Lung microvascular endothelial cell (primary cell): ENCODE measurements at regions not wholly inside any gene's neighbourhood (a gene's known extent, or its start where the extent isn't known, plus 50 kb on each side); places are given as distances from the start of the nearest gene placed in this dataset.
"Not testable (repeated sequence)": the region's sequence is repeated elsewhere in the genome, so short reads cannot be mapped to it uniquely, and the experiment has no call there.

Source experiments
- DNase-seq, 2 donors: peaks; one replicate each; pipeline versions ENCODE4 v3.0.0 to v3.0.0-alpha.2; 2010; ENCODE audit warnings: low read depth in 2 of 2

DNA sequence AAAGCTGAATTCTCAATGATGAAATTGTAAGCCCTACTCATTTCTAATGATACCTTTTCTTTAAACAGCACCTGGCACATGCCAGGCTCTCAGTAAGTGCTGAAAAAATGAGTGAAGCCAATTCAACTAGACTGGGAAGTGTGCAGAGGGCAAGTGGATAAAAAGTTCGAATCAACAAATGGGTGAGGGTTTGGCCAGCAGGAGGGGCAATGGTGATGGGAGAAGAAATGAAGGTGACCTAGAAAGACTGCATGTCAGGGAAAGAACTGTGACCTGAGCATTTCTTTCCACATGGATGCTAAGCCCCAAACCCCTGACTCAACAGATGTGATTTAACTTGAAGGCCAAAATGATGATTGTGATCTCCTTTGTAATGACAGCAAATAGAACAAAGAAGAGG lies 54.6 kb downstream of the DKK1 start:
- peak in 1 of 2 donors; percentile 3 for DNase-seq

DNA sequence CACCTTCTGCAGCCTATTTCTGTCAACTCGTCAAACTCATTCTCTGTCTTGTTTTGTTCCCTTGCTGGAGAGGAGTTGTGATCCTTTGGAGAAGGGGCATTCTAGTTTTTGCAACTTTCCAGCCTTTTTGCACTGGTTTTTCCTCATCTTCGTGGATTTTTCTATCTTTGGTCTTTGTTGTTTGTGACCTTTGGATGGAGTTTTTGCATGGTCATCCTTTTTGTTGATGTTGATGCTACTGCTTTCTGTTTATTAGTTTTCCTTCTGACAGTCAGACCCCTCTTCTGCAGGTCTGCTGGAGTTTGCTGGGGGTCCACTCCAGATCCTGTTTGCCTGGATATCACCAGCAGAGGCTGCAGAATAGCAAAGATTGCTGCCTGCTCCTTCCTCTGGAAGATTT lies 60.1 kb downstream of the DKK1 start:
- not testable (repeated sequence) for DNase-seq

DNA sequence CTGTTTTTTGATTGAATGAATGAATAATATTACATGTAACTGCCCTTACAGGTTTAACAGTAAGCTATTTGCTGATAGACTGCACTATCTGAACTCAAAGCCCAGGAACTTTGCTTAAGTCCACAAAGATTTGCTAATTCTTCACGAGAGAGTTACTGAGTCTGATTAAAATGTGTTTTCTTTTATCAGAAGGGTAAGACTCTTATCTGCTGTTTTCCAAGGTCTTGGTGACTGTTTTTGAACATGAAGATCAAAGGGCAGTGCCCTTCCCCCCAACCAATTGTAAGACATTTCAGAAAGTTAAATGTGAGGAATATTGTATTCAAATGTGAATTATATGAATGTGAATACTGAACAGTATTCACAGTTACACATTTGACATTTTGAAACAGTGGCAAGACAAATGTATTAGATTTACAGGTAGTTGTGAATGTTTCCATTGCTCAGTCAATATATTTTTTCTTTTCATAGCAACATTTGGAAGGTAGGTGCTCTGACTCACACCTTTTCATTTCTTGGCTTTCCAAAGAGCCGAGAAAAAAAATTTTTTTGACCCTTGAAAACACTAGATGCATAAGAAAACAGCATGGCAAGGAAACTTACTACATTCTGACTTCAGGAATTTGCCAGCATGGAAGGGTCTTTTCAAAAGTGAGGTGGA lies 62.7 kb downstream of the DKK1 start:
- no peak for DNase-seq

DNA sequence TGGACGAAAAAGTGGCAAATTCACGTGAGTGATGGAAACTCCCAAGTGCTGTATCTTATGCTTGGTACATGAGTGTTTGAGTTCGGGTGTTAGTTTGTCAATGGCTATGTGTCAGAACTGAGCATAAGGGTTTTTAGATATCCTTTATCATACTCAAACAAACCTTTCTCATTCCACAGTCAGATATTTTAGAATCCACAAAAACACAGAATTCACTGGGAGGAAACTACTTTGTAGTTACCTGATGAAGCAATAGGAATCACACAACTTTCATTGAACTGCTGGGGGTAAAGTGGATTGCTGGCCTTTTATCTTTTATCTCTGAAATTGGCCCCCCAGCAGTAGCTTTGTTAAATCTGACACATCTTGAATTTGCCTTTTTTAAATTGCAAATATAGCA lies 64.0 kb downstream of the DKK1 start:
- DNase-seq = no peak

DNA sequence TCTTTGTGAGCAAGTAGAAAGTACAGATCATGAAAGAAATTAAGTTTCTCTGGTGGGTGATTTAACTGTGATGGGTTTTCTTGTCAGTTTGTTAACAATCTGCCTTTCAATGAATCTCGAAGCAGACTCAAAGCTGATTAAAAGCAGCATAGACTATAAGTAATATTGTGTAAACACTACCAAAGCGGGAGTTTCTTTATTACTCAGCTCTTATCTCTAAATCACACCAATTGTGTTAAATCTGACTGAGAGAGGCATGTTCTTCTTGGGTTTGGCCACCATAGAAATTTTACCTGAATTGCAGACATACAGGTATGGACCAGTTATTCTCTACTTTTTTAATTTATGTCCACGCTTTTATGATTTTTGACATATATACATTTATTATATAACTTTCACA lies 65.2 kb downstream of the DKK1 start:
- no peak for DNase-seq

DNA sequence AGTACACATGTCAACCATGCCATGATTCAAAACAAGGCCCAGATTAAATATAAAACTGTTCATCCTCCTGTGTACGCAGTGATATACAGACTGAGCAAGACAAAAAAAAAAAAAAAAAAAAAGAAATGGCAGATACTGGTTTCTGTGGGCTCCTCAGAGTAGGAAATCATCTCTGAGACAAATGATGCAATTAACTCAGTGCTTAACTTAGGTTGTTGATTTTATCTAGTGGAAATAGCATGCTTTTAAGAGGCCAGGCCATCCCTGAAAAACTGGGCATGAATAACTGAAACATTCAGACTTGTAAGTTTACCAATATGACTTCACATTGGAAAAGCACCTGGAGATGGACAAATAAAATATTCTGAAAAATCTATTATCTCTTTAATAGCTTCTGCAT lies 69.0 kb downstream of the DKK1 start:
- DNase-seq = no peak

DNA sequence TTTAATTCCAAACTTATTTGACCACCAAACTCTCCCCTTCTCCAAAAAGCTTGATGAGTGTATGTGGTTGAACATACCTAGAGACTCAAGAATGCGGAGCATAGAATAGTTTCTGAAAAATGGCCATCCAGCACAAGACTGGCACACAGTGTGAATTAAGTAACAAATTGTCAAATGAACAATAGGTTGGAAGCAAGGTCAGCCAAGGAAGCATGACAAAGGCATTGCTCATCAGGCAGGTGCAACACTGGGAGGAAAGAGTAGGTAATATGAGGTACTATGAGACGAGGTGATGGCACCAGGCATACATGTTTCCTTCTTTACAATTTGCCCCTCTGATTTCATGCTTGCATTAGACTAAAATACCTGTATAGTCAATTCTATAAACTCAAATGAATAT lies 73.7 kb downstream of the DKK1 start:
- DNase-seq = peak in 1 of 2 donors; percentile 61

DNA sequence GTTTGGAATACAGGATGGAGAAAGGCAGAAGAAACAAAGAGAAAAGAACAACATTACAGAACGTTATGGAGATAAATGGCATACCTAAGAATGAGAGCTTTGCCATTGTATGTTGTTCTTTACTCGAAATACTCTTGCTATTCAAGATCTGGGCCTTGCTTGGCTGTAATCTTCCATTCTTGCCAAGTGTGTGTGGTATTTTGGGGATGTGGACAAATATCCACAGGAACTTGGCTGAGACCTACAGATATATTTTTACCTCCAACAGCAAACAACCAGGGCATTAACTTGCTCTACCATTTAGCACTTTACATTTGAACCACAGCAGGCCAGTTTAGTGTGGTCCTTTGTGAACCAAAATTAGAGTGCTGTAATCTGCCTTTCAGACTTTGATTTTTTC lies 76.3 kb downstream of the DKK1 start:
- no peak for DNase-seq

DNA sequence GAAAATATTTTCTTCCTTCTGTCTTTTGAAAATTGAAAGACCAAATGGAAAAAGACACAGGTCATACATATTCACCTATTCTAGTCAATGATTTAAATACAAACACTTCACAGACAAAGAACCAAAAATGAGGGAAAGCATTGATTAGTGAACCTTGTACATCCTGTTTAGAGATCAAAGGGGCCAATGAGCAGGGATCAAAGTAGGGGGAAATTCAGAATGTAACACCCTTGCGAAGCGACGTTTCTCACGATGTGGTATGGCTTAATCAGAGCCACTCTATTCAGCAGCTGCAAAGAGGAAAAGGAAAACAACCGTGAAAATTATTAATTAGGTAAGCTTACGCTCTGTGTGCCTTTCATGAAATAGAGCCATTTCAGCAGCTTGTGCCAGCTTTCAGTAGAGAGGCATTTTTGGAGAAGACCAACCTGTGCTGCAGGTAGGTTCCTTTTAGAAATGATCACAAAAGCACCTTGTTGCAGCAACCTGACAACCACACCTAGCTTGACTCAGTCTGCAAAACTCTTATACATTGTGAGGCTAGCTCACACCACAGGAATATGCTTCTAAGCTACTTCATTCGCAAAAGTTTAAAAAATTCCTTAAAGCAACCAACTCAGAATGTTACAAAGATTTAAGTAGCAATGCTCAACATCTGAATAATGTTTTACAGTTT lies 78.0 kb downstream of the DKK1 start:
- DNase-seq = no peak

DNA sequence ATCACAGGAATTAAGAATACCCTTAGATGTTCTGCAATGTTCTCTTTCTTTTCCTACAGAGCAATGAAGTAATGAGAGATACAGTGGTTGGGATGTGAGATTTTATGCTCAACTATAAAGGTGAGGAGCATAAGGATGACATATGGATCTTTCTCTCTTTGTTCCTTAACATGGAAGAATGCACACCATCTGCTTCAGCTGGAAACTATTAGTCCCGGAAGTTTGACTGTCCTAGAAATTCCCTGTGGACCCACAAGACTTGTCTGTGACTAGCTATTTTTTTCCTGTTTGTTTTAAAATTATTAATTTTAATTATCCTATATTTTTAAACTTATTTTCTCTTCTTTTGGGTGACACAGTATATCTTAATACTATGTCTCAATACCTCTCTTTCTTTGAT lies 80.2 kb downstream of the DKK1 start:
- DNase-seq = no peak

DNA sequence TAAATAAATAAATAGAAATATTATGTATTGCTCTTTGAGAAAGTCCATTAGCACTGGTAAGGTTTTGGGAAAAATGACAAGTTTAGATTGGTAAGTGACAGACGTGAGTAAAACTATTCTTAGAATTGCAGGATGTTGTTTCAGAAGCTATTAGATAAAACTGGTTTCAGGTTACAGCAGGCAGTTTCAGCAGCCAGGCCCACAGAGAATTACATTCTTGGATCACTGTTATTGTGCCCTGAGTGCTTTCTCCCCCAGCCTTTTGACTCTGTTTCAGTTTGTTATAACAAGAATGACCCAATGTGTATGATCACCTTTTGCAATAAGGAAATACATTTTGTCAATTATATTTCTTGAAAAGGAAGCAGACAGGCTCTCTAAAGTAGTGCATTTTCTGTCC lies 86.5 kb downstream of the DKK1 start:
- no peak for DNase-seq

DNA sequence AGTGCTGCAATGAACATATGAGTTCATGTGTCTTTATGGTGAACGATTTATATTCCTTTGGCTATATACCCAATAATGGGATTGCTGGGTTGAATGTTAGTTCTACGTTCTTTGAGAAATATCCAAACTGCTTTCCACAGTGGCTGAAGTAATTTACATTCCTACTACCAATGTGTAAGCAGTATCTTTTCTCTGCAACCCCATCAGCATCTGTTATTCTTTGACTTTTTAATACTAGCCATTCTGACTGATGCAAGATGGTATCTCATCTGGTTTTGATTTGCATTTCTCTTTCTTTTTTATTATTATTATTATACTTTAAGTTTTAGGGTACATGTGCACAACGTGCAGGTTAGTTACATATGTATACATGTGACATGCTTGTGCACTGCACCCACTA lies 89.7 kb downstream of the DKK1 start:
- not testable (repeated sequence) for DNase-seq

DNA sequence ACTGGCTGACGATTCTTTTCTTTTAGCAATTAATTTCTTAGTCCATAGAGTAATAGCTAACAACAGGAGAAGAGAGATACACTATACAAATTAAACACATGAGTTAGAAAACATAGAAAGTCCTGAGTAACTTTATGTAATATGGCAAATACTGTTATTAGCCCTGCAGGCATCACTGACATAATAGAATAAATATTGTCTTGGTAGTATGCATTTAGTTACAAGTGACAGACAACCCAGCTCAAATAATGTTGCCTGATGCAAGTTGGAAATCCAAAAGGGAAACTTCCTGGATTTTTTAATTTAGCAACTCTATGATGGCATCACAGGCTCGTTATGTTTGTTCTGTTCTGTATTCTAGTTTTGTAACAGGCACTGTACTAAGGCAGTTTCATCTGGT lies 95.1 kb downstream of the DKK1 start:
- no peak for DNase-seq

DNA sequence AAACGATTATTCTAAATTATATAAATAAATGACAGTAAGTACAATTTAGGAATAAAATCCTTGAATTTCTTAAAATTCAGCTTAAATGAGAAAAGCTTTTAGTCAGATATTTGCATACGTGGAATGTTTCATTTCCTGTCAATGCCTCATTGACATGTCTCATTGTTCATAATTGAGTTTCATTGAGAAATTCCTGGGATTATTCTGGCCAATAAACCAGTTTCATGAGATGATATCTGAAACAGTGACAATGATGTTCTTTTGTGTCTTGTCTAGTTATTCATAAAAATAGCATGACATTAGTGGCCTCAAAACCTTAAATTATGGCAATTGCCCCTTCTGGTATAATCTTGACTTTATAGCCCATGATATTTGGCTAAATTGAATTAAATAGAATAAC lies 95.8 kb downstream of the DKK1 start:
- DNase-seq = peak in 1 of 2 donors; percentile 2

DNA sequence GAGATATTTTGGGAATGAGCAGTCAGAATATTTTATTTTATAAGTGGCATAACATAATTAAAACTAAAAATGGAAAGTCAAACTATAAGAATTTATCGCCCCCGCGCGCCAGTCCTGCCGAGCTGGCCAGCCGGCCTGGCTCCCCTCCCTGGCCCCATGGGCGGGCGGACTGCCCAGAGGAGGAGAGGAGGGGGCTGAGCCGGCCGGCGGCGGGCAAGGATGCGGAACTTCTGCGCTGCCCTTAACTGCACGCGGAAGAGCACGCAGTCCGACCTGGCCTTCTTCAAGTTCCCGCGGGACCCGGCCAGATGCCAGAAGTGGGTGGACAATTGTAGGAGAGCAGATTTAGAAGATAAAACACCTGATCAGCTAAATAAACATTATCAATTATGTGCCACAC lies 96.8 kb downstream of the DKK1 start:
- DNase-seq = no peak

DNA sequence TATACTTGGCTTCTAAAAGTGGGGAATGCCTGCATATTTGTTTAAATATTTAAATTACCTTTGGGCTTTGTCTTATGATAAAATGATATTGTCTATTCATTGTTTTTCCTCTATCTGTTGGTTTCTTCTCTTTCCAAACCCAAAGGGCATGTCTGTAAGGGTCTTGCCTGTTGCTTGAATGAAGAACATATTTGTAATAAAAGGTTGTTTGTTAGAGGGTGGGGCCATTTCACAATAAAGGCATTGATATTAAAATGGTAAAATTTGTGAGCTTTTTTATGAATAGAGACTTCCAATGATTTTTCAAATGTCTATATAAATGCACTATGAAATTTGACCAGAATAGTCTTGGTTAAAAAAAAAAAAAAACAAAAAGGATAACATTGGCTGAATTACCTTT lies 105.2 kb downstream of the DKK1 start:
- no peak for DNase-seq

DNA sequence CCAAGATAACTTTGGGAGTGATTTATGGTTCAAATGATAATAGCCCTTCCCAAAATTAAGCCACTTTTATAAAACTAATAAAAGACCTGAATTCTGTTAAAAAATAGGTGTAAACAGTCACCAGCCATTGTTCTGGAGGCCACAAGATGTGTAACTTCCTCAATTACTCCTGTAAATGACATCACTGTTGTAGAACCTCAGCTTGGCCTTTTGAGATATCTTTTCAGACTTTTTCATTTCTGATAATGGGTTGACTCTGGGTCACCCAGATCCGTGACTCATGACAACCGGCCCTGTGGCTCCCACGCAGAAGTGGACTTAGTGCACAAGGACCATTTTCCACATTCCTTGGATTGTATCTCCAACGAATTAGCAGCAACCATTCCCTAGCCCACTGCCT lies 106.6 kb downstream of the DKK1 start:
- peak in 1 of 2 donors; percentile 64 for DNase-seq

DNA sequence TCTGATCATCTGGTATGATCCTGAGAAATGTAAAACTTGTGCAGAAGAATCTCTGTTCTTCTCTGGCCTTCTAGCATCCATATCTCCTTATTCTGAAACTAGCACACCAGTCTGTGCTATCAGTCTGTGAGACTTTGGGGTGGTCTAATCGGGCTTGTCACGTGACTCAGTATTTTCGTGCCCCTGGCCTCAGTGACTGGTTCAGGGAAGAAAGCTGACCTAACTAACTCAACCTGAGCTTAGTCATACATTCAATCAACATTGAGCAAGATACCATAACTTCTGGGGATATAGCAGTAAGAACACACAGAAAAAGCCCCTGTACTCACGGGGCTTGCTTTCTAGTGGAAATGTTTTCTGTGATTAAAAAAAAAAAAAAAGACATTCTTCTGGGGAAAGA lies 109.3 kb downstream of the DKK1 start:
- no peak for DNase-seq

DNA sequence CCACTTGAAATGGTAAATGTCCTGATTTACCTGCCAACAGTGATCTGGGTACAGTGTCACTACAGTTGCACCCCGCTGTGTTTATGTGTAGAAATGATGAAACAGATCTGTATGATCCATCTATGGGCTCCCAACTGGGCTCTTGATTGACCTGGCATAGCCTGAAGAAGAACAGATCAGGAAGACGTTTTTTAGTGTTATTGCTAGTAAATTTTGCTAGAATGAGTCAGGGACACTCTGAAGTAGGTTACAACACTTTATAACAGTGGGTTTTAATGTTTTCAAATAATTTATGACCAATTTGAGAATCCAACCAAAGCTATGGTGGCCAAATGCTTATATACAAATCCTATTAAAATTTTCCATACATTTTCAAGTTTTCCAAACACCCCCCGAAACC lies 110.3 kb downstream of the DKK1 start:
- DNase-seq = no peak

DNA sequence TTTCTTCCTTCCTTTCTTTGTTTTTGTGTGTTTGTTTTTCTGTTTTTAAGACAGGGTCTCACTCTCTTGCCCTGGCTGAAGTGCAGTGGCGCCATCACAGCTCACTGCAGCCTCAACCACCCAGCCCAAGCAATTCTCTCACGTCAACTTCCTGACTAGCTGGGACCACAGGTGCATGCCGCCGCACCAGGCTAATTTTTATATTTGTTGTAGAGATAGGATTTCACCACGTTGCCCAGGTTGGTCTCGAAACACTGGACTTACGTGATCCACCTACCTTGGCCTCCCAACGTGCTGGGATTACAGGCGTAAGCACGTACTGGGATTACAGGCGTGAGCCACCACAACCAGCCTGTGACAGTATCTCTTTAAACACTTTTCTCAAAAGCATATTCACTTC lies 120.7 kb downstream of the DKK1 start:
- DNase-seq = no peak

DNA sequence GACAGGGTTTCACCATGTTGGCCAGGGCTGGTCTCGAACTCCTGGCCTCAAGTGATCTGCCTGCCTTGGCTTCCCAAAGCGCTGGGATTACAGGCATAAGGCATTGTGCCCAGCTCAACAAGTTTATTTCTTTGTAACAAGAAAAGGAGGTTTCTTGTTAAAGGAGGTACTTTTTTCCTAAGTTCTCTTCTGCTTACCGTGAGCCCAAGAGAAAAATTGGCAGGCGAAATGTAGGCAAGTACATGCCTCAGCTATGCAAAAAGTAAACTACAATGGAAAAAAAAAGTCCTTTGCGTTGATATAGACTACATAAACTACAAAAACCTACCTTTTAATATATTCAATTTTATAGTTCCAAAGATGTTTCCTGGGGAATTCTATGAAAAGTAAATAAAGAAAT lies 122.6 kb downstream of the DKK1 start:
- no peak for DNase-seq

DNA sequence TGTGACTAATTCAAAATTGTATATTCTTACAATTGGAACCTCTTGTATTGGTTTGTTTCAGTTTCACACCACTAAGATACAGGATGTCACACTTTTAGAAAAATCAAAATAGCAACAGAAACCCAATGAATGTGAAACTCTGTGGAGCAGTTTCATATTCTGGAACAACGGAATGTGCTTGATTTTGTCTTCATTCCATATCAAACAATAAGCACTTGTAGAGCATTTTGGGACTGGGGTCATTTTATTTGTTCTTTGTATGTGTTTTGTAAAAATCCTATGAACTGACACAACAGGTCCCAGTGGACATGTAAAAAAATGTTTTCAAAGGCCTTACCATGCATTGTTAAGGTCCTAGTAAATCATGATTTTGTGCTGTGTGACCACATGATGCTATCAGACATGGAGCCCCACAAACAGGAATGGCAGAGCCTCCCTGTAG lies 123.1 kb downstream of the DKK1 start:
- no peak for DNase-seq

DNA sequence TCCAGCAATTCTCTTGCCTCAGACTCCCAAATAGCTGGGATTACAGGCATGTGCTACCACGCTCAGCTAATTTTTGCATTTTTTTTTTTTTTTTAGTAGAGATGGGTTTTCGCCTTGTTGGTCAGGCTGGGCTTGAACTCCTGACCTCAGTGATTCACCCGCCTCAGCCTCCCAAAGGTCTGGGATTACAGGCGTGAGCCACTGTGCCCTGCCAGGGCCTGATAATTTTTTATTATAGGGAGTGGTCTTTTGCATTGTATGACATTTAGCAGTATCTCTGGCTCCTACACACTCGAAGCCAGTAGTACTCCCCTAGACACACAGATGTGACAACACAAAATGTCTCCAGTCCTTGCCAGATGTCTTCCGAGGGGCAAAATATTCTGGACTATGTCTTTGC lies 124.0 kb downstream of the DKK1 start:
- DNase-seq = no peak
